ENCODE measurements at regions not wholly inside any gene's neighbourhood (a gene's known extent, or its start where the extent isn't known, plus 50 kb on each side); places are given as distances from the start of the nearest gene placed in this dataset.

DNA sequence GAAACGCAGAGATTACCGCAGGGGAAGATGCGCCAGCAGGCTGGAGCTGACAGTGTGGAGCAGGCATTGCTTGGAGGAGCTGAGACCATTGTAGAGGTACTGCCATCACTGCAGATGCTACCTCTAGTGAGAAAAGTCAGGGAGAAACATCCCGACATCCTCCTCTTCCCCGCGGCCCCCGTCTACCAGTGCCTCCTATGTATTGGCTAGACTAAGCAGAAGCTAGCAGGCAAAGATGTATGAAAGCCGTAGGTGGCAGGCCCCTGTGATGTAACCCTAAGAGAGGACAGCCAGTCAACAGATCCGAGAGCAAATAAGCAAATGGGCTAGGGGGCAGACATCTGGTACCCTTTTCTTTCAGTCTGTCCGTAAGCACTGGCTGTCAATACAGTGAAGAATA, 115.5 kb upstream of the ACTBL2 start:
- TF ChIP-seq, protein P1, sequence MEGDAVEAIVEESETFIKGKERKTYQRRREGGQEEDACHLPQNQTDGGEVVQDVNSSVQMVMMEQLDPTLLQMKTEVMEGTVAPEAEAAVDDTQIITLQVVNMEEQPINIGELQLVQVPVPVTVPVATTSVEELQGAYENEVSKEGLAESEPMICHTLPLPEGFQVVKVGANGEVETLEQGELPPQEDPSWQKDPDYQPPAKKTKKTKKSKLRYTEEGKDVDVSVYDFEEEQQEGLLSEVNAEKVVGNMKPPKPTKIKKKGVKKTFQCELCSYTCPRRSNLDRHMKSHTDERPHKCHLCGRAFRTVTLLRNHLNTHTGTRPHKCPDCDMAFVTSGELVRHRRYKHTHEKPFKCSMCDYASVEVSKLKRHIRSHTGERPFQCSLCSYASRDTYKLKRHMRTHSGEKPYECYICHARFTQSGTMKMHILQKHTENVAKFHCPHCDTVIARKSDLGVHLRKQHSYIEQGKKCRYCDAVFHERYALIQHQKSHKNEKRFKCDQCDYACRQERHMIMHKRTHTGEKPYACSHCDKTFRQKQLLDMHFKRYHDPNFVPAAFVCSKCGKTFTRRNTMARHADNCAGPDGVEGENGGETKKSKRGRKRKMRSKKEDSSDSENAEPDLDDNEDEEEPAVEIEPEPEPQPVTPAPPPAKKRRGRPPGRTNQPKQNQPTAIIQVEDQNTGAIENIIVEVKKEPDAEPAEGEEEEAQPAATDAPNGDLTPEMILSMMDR (IDR thresholded peaks at IDR 0.05; ENCODE audit: low read length) = no peak
- no peak for TF ChIP-seq EZH2 (IDR thresholded peaks at IDR 0.05; ENCODE audit: borderline replicate concordance, low read length)
